HG02970 (cell line): ENCODE measurements at regions not wholly inside any gene's neighbourhood (a gene's known extent, or its start where the extent isn't known, plus 50 kb on each side); places are given as distances from the start of the nearest gene placed in this dataset.
"Not testable (repeated sequence)": the region's sequence is repeated elsewhere in the genome, so short reads cannot be mapped to it uniquely, and the experiment has no call there.

ENCODE experiments used
- ATAC-seq: cut with Tn5 transposase; IDR thresholded peaks from one replicate; pipeline ENCODE4 v1.9.1; 2021; ENCODE audit warnings: mild to moderate bottlenecking, moderate library complexity, moderate number of reproducible peaks; ENCODE audit not compliant: unreplicated experiment, low FRiP score

DNA sequence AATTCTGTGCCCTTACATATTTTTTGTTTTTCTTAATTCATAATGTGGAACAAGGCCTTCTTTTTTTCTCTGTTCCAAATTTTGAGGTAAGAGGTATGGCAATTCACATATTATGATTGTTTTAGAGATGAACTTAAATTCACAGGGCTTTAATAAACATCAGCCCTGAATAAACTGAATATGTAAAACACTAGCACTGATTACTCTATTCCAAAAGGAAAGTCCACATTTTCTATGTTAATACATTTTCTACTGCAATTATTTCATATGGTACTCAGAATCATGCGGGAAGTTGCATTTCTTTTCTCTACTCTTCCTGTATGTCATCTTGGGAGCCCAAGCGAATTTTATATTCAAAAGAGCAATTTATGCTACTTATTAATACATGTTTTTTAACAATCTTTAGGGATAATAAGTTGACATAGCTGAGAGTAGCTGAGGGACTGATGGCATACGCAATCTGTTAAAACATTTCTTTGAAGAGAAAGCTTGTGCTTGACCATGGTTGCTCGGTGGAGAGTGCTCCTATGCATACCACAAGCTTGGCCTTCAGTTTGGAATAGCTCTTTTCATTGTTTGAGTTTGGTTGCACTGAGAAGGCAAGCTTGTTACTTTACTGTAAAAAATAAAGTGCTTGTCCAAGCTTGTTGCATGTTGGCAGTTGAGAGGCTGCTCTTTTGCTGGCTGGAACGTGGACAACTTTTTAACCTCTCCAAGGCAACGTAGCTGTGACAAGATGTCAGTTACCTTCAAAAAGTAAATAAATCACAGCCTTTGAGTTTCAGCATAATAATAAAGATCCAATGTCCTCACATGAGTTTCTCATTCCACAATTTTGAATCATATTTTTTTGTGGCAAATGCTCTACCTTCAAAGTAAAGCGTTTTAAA lies 196.3 kb upstream of the SPRY1 start:
- ATAC-seq, result no peak

DNA sequence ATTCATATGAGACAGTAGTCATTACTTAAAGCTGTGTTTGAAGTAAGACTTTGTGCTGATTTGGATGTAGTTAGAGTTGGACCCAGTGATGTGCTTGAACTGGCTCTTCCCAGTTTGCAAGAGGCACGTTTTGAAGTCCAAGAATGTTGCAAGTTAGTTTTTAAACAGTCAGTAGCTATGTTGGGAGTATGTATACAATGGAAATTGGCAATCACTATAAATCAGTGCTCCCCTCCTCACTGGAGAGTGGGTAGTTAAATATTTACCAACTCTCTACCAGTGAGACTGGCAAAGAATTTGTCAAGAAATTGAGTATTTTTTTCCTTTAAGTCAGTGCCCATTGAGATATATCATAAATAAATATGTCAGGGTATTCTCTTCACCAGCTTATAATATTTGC lies 191.9 kb upstream of the SPRY1 start:
- ATAC-seq, result no peak

DNA sequence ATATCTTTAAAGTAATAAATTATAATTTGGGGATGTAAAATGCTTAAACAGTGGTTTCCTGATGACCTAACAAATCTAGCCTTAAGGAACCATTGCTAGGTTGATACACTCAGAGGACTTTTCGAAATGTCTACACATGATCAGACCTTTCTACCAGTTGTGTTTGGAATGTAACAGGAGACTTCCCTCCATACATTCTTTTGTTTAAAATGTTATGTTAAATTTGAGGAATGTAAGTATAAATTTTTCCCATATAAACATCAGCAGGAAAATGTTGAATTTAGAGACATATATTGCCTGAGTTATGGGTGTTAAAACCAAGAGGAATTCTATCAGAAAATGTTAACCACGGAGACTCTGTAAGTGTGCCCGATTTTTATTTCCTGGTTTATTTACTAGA lies 190.6 kb upstream of the SPRY1 start:
- no peak for ATAC-seq

DNA sequence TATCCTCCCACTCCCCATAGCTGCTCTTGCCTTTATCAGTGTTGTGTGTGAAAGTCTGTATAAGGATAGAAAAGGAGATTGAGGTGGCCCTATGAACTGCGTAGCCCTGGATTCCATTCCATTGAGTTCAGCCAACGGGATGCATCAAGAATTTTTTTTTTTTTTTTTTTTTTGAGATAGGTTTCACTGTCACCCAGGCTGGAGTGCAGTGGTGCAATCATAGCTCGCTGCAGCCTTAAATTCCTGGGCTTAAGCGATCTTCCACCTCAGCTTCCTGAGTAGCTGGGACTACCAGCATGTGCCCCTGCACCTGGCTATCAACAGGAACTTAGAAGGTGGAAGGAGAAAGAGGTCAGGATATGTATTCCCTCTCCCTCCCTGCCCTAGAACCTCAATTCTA lies 187.2 kb upstream of the SPRY1 start:
- ATAC-seq, result no peak

DNA sequence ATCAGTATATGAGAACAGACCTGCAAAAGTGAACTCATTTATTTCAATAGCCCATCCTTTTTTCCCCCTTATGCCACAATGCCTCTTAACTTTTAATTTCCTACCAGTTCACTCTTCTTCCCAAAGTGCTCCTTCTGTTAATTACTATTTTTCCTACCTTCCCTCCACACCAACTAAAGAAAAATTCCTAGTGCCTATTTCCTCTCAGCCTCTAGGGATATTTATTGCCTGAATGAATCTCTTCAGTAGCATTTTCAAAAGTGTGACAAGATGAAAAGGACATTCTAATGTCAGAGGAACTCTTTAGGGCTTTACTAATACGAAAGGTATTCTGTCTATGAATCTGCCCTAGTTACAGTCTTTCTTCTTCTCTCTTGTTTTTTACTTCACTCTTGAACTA lies 181.1 kb upstream of the SPRY1 start:
- no peak for ATAC-seq

DNA sequence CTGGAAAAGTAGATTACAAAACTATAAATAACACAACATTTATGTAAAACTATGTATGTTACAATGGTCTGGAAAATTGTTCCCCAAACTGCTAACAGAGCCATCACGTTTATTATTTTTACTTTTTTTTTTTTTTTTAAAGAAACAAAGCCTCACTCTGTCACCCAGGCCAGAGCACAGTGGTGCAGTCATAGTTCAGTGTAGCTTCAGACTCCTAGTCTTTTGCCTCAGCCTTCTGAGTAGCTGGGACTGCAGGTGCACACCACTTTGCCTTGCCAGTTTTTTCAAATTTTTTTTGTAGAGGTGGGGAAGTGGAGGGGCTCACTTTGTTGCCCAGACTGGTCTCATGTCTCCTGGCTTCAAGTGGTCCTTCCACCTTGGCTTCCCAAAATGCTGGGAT lies 180.1 kb upstream of the SPRY1 start:
- ATAC-seq, result no peak

DNA sequence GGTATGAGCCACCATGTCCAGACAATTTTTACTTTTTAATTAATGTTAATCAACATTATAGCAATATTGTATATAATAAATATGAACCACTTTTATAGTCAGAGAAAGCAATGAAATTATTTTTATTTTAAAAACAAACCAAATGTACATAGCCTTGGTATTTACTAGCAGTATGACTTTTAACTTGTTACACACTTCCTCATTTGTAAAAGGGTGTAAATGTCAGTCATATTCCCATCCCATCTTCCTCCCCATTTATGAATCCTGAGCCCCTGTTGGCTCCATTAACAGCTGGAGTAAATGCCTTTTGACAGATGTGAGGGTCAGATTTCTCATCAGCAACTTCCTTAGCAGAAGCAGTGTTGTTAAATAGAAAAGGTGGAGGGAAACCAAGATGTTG lies 179.6 kb upstream of the SPRY1 start:
- ATAC-seq, result no peak

DNA sequence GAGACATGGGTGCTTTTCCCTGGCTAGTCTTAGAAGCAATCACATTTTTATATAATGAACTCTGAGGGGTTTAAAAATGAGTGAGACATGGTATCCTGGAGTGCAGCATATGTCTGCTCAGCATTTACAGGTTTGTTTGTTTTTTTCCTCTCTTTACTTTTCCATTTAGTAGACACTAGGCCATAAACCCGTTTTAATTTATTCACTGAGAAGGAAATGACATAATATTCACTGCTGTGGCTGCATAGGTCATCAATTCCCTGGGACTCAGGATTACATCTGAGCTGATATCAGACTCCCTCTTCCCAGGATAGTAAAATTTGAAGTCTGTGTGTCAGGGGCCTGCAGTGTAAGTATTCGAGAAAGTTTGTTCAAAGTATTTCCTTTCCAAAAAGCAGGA lies 178.9 kb upstream of the SPRY1 start:
- ATAC-seq, result no peak

DNA sequence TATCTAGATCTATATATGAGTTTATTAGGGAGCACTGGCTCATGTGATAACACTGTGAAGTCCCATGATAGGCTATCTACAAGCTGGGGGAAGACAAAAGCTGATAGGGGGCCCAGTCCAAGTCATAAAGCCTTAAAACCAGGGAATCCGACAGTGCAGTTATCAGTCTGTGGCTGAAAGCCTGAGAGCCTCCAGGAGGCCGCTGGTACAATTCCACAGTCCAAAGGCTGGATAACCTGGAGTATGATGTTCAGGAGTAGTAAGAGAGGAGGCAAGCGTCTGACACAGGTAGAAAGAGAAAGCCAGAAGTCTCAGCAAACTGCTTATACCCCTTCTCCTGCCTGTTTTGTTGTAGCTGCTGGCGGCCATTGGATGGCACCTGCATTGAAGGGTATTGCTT lies 177.6 kb upstream of the SPRY1 start:
- ATAC-seq, result no peak

DNA sequence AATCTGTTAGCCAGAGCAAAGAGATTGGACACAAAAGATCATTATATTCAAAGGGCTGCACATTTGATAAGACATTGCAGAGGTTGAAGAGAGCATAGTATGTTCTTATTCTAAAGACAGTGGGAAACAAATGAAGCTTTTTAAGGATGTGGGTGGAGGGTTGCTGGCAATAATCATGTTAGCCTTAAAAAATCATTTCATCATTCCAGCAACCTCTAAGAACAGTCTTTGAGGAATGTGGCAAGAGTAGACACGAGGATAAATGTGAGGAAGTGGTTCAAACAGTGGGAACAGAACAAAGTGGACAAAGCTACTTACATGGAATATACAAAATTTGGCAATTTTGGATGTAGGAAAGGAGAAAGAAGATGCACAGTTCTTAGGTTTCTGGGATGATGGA lies 167.3 kb upstream of the SPRY1 start:
- ATAC-seq, result no peak

DNA sequence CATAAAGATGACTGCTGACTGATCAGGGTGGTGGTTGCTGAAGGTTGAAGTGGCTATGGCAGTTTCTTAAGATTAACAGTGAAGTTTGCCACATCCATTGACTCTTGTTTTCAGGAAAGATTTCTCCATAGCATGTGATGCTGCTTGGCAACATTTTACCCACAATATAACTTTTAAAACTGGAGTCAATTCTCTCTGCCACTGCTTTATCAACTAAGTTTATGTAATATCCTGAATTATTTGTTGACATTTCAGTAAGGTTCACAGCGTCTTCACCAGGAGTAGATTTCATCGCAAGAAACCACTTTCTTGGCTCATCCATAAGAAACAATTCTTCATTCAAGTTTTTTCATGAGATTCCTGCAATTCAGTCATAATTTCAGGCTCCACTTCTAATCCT lies 166.5 kb upstream of the SPRY1 start:
- no peak for ATAC-seq

DNA sequence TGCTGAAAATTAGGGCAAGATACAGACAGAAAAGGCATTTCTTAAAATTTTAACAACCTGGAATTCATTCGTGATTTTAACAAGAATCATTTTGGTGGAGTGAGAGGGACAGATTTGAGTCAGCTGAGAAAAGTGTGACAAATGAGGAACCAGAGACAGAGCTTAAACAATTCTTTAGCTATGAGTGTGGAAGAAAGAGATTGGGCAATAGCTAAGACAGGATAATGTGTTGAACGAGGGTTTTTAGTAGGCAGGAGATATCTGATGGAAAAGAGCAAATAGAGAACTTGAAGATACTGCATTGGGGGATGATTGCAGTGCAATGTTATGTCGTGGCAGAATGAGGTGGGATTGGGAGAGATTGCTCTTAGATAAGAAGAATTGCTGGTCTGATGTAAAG lies 164.2 kb upstream of the SPRY1 start:
- ATAC-seq, result no peak

DNA sequence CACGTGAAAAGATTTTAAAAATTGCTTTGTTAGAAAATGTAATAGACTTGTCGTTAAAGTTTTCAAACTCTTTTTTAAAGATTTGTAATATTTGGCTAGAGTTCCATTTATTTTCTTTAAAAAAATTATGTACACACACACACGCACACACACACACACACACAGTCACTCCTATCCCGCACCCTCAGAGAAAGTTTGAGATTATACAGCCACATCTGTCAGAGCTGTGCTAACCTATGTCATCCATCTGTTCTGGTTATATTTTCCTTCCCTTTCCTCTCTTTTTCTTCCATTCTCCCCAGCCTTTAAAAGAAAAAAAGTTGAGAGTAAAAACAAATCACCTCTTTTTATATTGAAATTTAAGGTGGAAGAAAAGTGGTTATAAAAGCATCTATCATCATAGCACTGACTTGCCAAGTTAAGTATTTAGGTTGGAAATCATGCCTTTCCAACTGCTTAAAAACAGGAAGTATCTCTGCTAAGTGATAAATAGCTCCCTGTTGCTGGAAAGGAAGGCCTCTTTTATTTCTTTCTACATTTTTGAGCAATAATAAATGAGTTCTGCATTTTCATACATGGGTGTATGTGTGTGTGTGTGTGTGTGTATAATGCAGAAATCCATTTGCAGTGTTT lies 163.3 kb upstream of the SPRY1 start:
- no peak for ATAC-seq

DNA sequence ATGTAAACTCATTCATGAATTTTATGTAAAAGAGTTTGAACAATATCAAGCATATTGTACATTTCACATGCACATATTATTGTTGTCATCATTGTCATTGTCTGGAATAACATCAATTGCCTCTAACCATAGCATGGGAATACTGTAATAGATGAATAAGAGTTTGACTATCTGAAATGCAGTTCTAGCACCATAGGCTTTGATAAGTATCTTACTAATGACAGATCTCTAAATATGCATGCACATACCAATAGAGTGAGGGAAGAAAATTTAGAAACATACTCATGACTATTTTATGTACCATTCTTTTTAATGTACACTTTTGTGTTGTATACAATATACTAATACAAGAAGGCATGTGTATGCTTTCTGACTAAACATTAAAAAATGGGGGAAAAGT lies 161.6 kb upstream of the SPRY1 start:
- no peak for ATAC-seq

DNA sequence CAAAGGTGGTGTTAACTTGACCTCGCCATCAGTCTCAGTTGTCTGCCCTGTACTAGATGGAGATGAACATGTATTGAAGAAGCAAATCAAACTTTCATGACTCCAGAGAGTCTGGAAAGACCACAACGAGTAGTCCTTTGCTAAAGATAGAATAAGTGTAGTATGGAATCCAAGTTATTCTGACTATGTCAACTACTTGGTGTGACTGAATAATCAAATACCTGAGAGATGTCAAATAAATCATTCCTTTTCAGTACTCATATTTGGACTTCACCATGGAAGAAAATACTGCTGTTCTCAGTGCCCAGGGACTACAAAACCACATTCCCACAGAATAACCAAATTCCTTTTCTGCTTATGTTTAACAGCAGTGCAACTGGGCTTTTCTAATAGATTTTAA lies 161.2 kb upstream of the SPRY1 start:
- ATAC-seq, result no peak

DNA sequence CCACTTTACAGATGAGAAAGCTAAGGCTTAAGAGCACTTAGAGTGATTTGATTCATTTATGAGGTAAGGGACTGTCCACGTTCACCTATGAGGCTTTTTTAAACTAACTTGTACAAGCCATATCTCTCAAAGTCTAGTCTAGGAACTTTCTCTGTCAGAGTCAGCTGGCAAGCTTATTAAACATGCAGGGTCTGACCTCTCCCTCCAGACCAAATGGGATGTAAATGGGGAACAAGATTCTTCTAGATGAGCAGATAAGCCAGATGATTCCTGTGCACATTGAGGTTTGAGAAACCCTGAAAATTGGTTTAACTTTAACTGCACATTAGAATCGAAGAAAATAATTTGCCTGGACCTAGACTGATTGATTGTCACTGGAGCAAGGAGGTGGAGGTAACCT lies 160.0 kb upstream of the SPRY1 start:
- ATAC-seq, result no peak

DNA sequence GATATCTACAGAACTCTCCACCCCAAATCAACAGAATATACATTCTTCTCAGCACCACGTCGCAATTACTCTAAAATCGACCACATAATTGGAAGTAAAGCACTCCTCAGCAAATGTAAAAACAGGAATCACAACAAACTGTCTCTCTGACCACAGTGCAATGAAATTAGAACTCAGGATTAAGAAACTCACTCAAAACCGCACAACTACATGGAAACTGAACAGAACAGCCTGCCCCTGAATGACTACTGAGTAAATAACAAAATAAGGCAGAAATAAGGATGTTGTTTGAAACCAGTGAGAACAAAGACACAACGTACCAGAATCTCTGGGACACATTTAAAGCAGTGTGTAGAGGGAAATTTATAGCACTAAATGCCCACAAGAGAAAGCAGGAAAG lies 156.3 kb upstream of the SPRY1 start:
- not testable (repeated sequence) for ATAC-seq

DNA sequence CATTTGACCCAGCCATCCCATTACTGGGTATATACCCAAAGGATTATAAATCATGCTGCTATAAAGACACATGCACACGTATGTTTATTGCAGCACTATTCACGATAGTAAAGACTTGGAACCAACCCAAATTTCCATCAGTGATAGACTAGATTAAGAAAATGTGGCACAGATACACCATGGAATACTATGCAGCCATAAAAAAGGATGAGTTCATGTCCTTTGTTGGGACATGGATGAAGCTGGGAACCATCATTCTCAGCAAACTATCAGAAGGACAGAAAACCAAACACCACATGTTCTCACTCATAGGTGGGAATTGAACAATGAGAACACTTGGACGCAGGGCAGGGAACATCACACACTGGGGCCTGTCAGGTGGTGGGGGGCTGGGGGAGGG lies 153.4 kb upstream of the SPRY1 start:
- not testable (repeated sequence) for ATAC-seq

DNA sequence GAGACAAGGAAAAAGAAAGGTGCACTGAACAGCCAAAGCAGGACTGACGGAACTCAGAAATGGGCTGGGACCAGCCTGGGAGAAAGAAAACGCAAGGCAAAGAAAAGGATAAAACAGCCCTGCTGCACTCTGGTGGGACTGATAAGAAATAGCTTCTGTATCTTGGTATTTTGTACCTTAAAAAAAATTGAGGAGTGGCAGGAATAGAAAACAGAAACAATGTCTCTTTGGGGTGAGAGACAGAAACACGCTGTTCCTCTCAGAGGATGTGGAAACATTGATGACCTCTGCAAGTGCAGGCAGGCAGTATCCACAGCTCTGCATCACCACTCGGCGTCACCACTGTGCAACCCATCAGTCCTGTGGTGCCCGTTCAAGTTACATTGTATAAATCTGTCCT lies 152.5 kb upstream of the SPRY1 start:
- ATAC-seq, result no peak

DNA sequence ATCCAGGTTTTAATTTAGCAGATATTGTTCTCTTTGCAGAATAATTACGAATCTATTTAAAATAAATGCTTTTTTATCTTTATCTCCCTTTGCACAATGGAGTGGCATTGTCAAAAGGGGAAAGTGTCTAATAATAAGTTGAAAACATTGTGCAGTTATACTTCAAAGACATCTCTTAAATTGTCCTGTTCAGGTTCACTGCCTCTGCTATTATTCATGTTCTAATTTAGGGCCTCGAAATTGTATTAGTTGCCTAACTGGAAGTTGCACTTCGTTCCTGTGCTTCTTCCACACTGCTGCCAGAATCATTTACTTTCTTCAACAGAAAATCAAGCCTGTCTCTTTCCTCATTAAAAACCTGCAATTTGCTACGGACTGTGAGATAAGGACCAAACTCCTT lies 150.5 kb upstream of the SPRY1 start:
- ATAC-seq, result no peak

DNA sequence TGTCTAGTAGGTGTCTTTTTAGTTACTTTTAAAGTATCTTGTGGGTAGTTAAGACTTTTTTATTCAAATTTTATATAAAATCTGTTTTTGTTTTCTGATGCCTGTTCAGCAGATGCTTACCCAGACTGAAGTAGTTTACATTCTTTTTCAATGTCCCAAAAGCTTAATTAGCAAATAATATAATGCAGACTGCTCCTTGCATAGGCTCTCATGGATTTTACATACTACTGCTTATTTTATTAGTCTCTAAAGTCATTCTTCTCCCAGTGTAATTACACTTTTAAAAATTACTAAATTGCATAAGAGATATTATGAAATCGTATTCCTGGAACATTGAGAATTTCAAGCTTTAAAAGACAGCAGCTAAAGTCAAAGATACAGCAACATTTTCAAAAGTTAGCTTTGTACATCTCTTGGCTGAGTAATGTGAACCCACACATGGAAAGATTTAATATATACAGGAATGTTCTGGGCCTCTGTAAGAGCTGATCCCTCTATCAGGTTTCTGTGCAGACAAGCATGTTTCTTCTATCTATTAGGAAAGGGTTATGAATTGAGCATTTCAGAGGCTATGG lies 148.4 kb upstream of the SPRY1 start:
- ATAC-seq, result no peak

DNA sequence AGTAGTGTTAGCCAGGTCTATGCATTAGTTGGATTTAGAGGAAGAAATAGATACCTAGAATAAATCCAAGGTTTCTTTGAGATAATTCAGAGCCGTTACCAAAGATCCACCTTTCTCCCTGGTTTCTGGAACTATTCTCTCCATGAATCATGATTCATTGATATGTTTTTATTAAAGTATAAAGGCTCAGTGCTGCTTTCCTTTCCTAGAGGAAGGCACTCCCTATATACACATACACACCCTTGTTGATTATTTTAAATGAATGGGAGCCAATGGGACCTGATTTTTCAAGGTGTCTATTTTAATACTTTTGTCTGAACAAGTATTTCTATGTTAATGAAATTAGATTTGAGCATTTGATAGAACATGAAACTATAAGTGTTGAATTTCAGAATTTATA lies 146.8 kb upstream of the SPRY1 start:
- ATAC-seq, result no peak
